ENCODE measurements at regions not wholly inside any gene's neighbourhood (a gene's known extent, or its start where the extent isn't known, plus 50 kb on each side); places are given as distances from the start of the nearest gene placed in this dataset.

DNA sequence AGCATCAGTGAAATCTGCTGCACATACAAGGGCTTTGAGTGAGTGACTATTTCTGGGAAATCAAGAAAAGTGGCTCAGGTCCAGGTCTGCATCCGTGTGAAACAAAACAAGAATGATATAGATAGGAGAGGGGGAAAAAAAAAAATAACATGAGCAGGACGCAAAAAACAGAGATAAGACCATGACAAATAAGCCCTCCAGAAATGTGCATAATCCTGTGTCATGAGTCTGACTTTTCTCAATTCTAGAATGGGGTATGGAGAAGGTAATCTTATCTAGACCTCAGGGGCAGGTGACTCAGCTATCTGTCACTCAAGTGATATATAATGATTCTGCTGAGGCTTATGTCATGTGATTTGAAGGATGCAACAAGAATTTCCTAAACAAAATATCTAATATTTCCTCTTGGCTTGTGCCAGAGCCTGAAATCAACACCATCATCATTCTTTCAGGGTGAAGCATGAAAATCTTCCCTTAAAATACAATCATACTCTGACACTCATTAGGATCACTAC, 250.0 kb downstream of the PHLDA1 start:
- Histone ChIP-seq H3K9ac (ENCODE audit: insufficient read depth in 1 of 2, low read depth in 2 of 2, low read length in 2 of 2) (no peak overlapping the region), H3K9me1 (ENCODE audit: control insufficient read depth, insufficient read depth, low read length) (no peaks in the 10 kb centered on the region), H3K79me2 (ENCODE audit: control insufficient read depth, insufficient read depth, low read length) (no peaks in the 10 kb centered on the region), H3K4me3 (no peak overlapping the region), H2AFZ (ENCODE audit: low read depth, low read length) (no peak overlapping the region), H3K27me3 (ENCODE audit: control insufficient read depth in 2 of 2, insufficient read depth in 2 of 2, low read length in 2 of 2) (no peaks in the 10 kb centered on the region), H4K20me1 (replicated peaks; ENCODE audit: control insufficient read depth, insufficient read depth, low read length) (no peaks in the 10 kb centered on the region), H3K27ac (ENCODE audit: extremely low read depth, low read depth, low read length) (no peak overlapping the region; the same call in 2 of the 3 replicates), H3K4me2 (ENCODE audit: insufficient read depth, low read length) (0 out of 2 replicates have a peak overlapping the region, but pooled peaks have one; percentile 22), H3K9me3 (replicated peaks; ENCODE audit: control insufficient read depth, insufficient read depth, low read depth, low read length) (no peaks in the 10 kb centered on the region), H3K36me3 (ENCODE audit: control insufficient read depth, insufficient read depth, low read length) (no peaks in the 10 kb centered on the region), H3K4me1 (replicated peaks in 1 of 2; ENCODE audit: control insufficient read depth in 2 of 2, insufficient read depth in 2 of 2, low read length in 2 of 2) (peaks cover 0 to 20% of the 10 kb centered on the region in 2 experiments; a peak in 3 of 5 replicates)
- intact Hi-C loops (cut with micrococcal nuclease) (loop anchor here (5.0 kb wide), 1 partner anchor 111 kb away; no protein-coding TSS in a partner anchor), in situ Hi-C loops (cut with MboI) (no loop called here)
- DNase-seq (ENCODE audit: extremely low read depth in 1 of 4, low spot score in 3 of 4) (peak; percentile 32 to 77 (median 52)), FAIRE-seq (no peak), ATAC-seq (peak; percentile 77)
- no TSS peak for BruUV-seq (replicated peaks)
- POLR2A ChIA-PET = interaction anchor here (0.6 kb wide), 1 partner anchor 130 kb away, joined by 3 read pairs; no protein-coding TSS in a partner anchor
- CTCF ChIA-PET (ENCODE audit: low intra/inter-chr PET ratio) = no interaction called here
- WGBS (ENCODE audit: insufficient coverage, low coverage, missing lambda C conversion rate) = 0% methylated on average over 2 of the region's 2 CpGs
- TF ChIP-seq THRAP3 (IDR thresholded peaks at IDR 0.05; ENCODE audit: borderline replicate concordance) = no peak
- peak; percentile 16; the same call in 1 of the 2 replicates for TF ChIP-seq USF2 (CRISPR knock-in tag; IDR thresholded peaks at IDR 0.05)
- TF ChIP-seq HBP1 (CRISPR knock-in tag; IDR thresholded peaks at IDR 0.05) = no peak
- no peak for TF ChIP-seq CHD4 (IDR thresholded peaks at IDR 0.05; ENCODE audit: insufficient read depth, insufficient replicate concordance, low read depth, low read length, poor library complexity, severe bottlenecking)
- TF ChIP-seq MTA2 (IDR thresholded peaks at IDR 0.05; ENCODE audit: low read depth) = peak; percentile 75
- TF ChIP-seq CBX5 (IDR thresholded peaks at IDR 0.05; ENCODE audit: borderline replicate concordance, low read depth) = no peak
- peak; percentile 99 for TF ChIP-seq FOSL1 (tag; conservative IDR thresholded peaks at IDR 0.05)
- no peak for TF ChIP-seq HMG20A (CRISPR knock-in tag; conservative IDR thresholded peaks at IDR 0.05)
- TF ChIP-seq HLTF (IDR thresholded peaks at IDR 0.05) = no peak
- TF ChIP-seq, protein P1, sequence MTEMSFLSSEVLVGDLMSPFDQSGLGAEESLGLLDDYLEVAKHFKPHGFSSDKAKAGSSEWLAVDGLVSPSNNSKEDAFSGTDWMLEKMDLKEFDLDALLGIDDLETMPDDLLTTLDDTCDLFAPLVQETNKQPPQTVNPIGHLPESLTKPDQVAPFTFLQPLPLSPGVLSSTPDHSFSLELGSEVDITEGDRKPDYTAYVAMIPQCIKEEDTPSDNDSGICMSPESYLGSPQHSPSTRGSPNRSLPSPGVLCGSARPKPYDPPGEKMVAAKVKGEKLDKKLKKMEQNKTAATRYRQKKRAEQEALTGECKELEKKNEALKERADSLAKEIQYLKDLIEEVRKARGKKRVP (CRISPR knock-in tag; IDR thresholded peaks at IDR 0.05) = 0 out of 2 replicates have a peak, but pooled peaks have one; percentile 17
- TF ChIP-seq HOXB6 (CRISPR knock-in tag; IDR thresholded peaks at IDR 0.05; ENCODE audit: borderline replicate concordance) = no peak
- no peak for TF ChIP-seq ZFX (CRISPR knock-in tag; IDR thresholded peaks at IDR 0.05)
- TF ChIP-seq FOXA3 (CRISPR knock-in tag; conservative IDR thresholded peaks at IDR 0.05 in 1 of 2, IDR thresholded peaks at IDR 0.05 in 1 of 2) = no peak
- no peak for TF ChIP-seq ZNF696 (CRISPR knock-in tag; conservative IDR thresholded peaks at IDR 0.05)
- no peak for TF ChIP-seq CREB3L1 (IDR thresholded peaks at IDR 0.05; ENCODE audit: borderline replicate concordance, low read depth)
- TF ChIP-seq MEIS2 (IDR thresholded peaks at IDR 0.05; ENCODE audit: partially characterized antibody) = peak; percentile 99
- peak; percentile 14; the same call in 1 of the 2 replicates for TF ChIP-seq CREM (IDR thresholded peaks at IDR 0.05; ENCODE audit: low read depth)
